Activated naive CD4-positive, alpha-beta T cell treated with anti-CD3 and anti-CD28 coated beads, Interleukin-2, amount 10 ng/mL, durations not matched to agents 7 days and 5 days (primary cell): ENCODE measurements at regions not wholly inside any gene's neighbourhood (a gene's known extent, or its start where the extent isn't known, plus 50 kb on each side); places are given as distances from the start of the nearest gene placed in this dataset.
A peak's percentile ranks its signal among the peaks of the same experiment; 100 is the strongest.

Source experiments
- CTCF ChIA-PET: fragments of 350-600 bp; sonication (Branson Sonifier 250); formaldehyde crosslinking; loops from one replicate; lab custom pipeline; 2021; ENCODE audit warnings: antibody characterized with exemption; lab: Charles Lee
- DNase-seq: peaks from one replicate; pipeline ENCODE4 v3.0.0-alpha.2; 2020
- H3K27ac Mint-ChIP-seq: one replicate; pipeline ENCODE4 v1.8.0; 2021; ENCODE audit warnings: mild to moderate bottlenecking, moderate library complexity, mixed read lengths
- H3K27me3 Mint-ChIP-seq: one replicate; pipeline ENCODE4 v1.8.0; 2021; ENCODE audit warnings: mild to moderate bottlenecking, mixed read lengths
- H3K36me3 Mint-ChIP-seq: one replicate; pipeline ENCODE4 v1.8.0; 2021; ENCODE audit warnings: mixed read lengths
- H3K4me1 Mint-ChIP-seq: one replicate; pipeline ENCODE4 v1.8.0; 2021; ENCODE audit warnings: mixed read lengths
- H3K4me3 Mint-ChIP-seq: one replicate; pipeline ENCODE4 v1.8.0; 2021; ENCODE audit warnings: mild to moderate bottlenecking, moderate library complexity, mixed read lengths
- H3K9me3 Mint-ChIP-seq: one replicate; pipeline ENCODE4 v1.8.0; 2021; ENCODE audit warnings: mixed read lengths

GRCh38 chr4:4762909-4763821 is 96.3 kb upstream of the MSX1 start:
- Mint-ChIP-seq H3K4me1 (peaks cover 10% of the 10 kb centered on the region), H3K27ac (no peak overlapping the region), H3K9me3 (peaks cover 13% of the 10 kb centered on the region), H3K27me3 (no peaks in the 10 kb centered on the region), H3K4me3 (no peak overlapping the region), H3K36me3 (no peaks in the 10 kb centered on the region)
- DNase-seq = no peak
- CTCF ChIA-PET = no interaction called here

GRCh38 chr4:4762300-4762699 is 97.2 kb upstream of the MSX1 start:
- Mint-ChIP-seq H3K9me3 (peaks cover 11% of the 10 kb centered on the region), H3K27ac (no peak overlapping the region), H3K4me1 (peaks cover 10% of the 10 kb centered on the region), H3K27me3 (no peaks in the 10 kb centered on the region), H3K4me3 (no peak overlapping the region), H3K36me3 (no peaks in the 10 kb centered on the region)
- CTCF ChIA-PET = no interaction called here
- no peak for DNase-seq

- CTCF ChIA-PET = no interaction called here
- Mint-ChIP-seq H3K27ac (no peak overlapping the region), H3K36me3 (no peaks in the 10 kb centered on the region), H3K4me3 (no peak overlapping the region), H3K27me3 (no peaks in the 10 kb centered on the region), H3K4me1 (peaks cover 10% of the 10 kb centered on the region), H3K9me3 (peaks cover 9% of the 10 kb centered on the region)
- DNase-seq = no peak
Measured at GRCh38 chr4:4761128-4761982, 98.1 kb upstream of the MSX1 start.

- no peak for DNase-seq
- Mint-ChIP-seq H3K4me3 (no peak overlapping the region), H3K9me3 (peaks cover 6% of the 10 kb centered on the region), H3K27ac (no peak overlapping the region), H3K36me3 (no peaks in the 10 kb centered on the region), H3K4me1 (peaks cover 10% of the 10 kb centered on the region), H3K27me3 (no peaks in the 10 kb centered on the region)
- CTCF ChIA-PET = no interaction called here
Measured at GRCh38 chr4:4759883-4760282, 99.6 kb upstream of the MSX1 start.

GRCh38 chr4:4759232-4759631 is 100.2 kb upstream of the MSX1 start:
- DNase-seq = no peak
- peaks cover 4% of the 10 kb centered on the region for H3K27me3 Mint-ChIP-seq
- peaks cover 10% of the 10 kb centered on the region for H3K4me1 Mint-ChIP-seq
- H3K36me3 Mint-ChIP-seq = no peaks in the 10 kb centered on the region
- peaks cover 2% of the 10 kb centered on the region for H3K9me3 Mint-ChIP-seq
- CTCF ChIA-PET = no interaction called here
- H3K4me3 Mint-ChIP-seq = no peak overlapping the region
- no peak overlapping the region for H3K27ac Mint-ChIP-seq

- Mint-ChIP-seq H3K27ac (no peak overlapping the region), H3K4me3 (no peak overlapping the region), H3K4me1 (peaks cover 7% of the 10 kb centered on the region), H3K36me3 (no peaks in the 10 kb centered on the region), H3K9me3 (no peaks in the 10 kb centered on the region), H3K27me3 (peaks cover 9% of the 10 kb centered on the region)
- DNase-seq = no peak
- CTCF ChIA-PET = no interaction called here
Measured at GRCh38 chr4:4758681-4759080, 100.8 kb upstream of the MSX1 start.

GRCh38 chr4:4755306-4755705 is 104.2 kb upstream of the MSX1 start:
- Mint-ChIP-seq H3K36me3 (no peaks in the 10 kb centered on the region), H3K4me3 (no peak overlapping the region), H3K4me1 (no peaks in the 10 kb centered on the region), H3K27ac (no peak overlapping the region), H3K27me3 (peaks cover 18% of the 10 kb centered on the region), H3K9me3 (no peaks in the 10 kb centered on the region)
- CTCF ChIA-PET = no interaction called here
- DNase-seq = no peak

- Mint-ChIP-seq H3K4me3 (no peak overlapping the region), H3K27me3 (peaks cover 18% of the 10 kb centered on the region), H3K36me3 (no peaks in the 10 kb centered on the region), H3K4me1 (no peaks in the 10 kb centered on the region), H3K27ac (no peak overlapping the region), H3K9me3 (no peaks in the 10 kb centered on the region)
- CTCF ChIA-PET = no interaction called here
- no peak for DNase-seq
Measured at GRCh38 chr4:4754641-4755040, 104.8 kb upstream of the MSX1 start.

- Mint-ChIP-seq H3K9me3 (no peaks in the 10 kb centered on the region), H3K27ac (no peak overlapping the region), H3K27me3 (peaks cover 18% of the 10 kb centered on the region), H3K4me3 (no peak overlapping the region), H3K4me1 (no peaks in the 10 kb centered on the region), H3K36me3 (no peaks in the 10 kb centered on the region)
- CTCF ChIA-PET = interaction anchor here (0.6 kb wide), 1 partner anchor 887 kb away, joined by 3 read pairs; no protein-coding TSS in a partner anchor
- DNase-seq = no peak
Measured at GRCh38 chr4:4753643-4754042, 105.8 kb upstream of the MSX1 start.

GRCh38 chr4:4752576-4753401 is 106.7 kb upstream of the MSX1 start:
- H3K9me3 Mint-ChIP-seq = peaks cover 3% of the 10 kb centered on the region
- CTCF ChIA-PET = no interaction called here
- peaks cover 18% of the 10 kb centered on the region for H3K27me3 Mint-ChIP-seq
- H3K4me1 Mint-ChIP-seq = no peaks in the 10 kb centered on the region
- H3K4me3 Mint-ChIP-seq = no peak overlapping the region
- no peak overlapping the region for H3K27ac Mint-ChIP-seq
- DNase-seq = no peak
- H3K36me3 Mint-ChIP-seq = no peaks in the 10 kb centered on the region

- H3K4me1 Mint-ChIP-seq = no peaks in the 10 kb centered on the region
- peak overlapping the region; percentile 37 for H3K27ac Mint-ChIP-seq
- H3K36me3 Mint-ChIP-seq = no peaks in the 10 kb centered on the region
- H3K9me3 Mint-ChIP-seq = peaks cover 7% of the 10 kb centered on the region
- no peak overlapping the region for H3K4me3 Mint-ChIP-seq
- CTCF ChIA-PET = no interaction called here
- peaks cover 18% of the 10 kb centered on the region for H3K27me3 Mint-ChIP-seq
- DNase-seq = no peak
Measured at GRCh38 chr4:4752025-4752424, 107.4 kb upstream of the MSX1 start.

GRCh38 chr4:4750187-4750586 is 109.3 kb upstream of the MSX1 start:
- no peaks in the 10 kb centered on the region for H3K4me1 Mint-ChIP-seq
- peaks cover 18% of the 10 kb centered on the region for H3K27me3 Mint-ChIP-seq
- peaks cover 13% of the 10 kb centered on the region for H3K9me3 Mint-ChIP-seq
- H3K27ac Mint-ChIP-seq = no peak overlapping the region
- CTCF ChIA-PET = no interaction called here
- no peak overlapping the region for H3K4me3 Mint-ChIP-seq
- no peak for DNase-seq
- no peaks in the 10 kb centered on the region for H3K36me3 Mint-ChIP-seq

- H3K27me3 Mint-ChIP-seq = peaks cover 12% of the 10 kb centered on the region
- H3K4me1 Mint-ChIP-seq = no peaks in the 10 kb centered on the region
- H3K4me3 Mint-ChIP-seq = no peak overlapping the region
- no peaks in the 10 kb centered on the region for H3K36me3 Mint-ChIP-seq
- H3K27ac Mint-ChIP-seq = no peak overlapping the region
- CTCF ChIA-PET = no interaction called here
- no peak for DNase-seq
- peaks cover 17% of the 10 kb centered on the region for H3K9me3 Mint-ChIP-seq
Measured at GRCh38 chr4:4749137-4749536, 110.3 kb upstream of the MSX1 start.

- H3K36me3 Mint-ChIP-seq = no peaks in the 10 kb centered on the region
- peaks cover 17% of the 10 kb centered on the region for H3K9me3 Mint-ChIP-seq
- H3K27ac Mint-ChIP-seq = no peak overlapping the region
- DNase-seq = no peak
- no peak overlapping the region for H3K4me3 Mint-ChIP-seq
- no peaks in the 10 kb centered on the region for H3K27me3 Mint-ChIP-seq
- CTCF ChIA-PET = no interaction called here
- no peaks in the 10 kb centered on the region for H3K4me1 Mint-ChIP-seq
Measured at GRCh38 chr4:4746444-4746843, 113.0 kb upstream of the MSX1 start.
